Ramos (cell line): ENCODE measurements at regions not wholly inside any gene's neighbourhood (a gene's known extent, or its start where the extent isn't known, plus 50 kb on each side); places are given as distances from the start of the nearest gene placed in this dataset.
"Not testable (repeated sequence)": the region's sequence is repeated elsewhere in the genome, so short reads cannot be mapped to it uniquely, and the experiment has no call there.

ENCODE experiments used
- in situ Hi-C: fragments of 300-500 bp; cut with MboI; formaldehyde crosslinking; loops from one replicate; pipeline ENCODE4 v1.14.3; 2022; ENCODE audit warnings: low sequenced_read_pairs; ENCODE audit not compliant: unreplicated experiment

DNA sequence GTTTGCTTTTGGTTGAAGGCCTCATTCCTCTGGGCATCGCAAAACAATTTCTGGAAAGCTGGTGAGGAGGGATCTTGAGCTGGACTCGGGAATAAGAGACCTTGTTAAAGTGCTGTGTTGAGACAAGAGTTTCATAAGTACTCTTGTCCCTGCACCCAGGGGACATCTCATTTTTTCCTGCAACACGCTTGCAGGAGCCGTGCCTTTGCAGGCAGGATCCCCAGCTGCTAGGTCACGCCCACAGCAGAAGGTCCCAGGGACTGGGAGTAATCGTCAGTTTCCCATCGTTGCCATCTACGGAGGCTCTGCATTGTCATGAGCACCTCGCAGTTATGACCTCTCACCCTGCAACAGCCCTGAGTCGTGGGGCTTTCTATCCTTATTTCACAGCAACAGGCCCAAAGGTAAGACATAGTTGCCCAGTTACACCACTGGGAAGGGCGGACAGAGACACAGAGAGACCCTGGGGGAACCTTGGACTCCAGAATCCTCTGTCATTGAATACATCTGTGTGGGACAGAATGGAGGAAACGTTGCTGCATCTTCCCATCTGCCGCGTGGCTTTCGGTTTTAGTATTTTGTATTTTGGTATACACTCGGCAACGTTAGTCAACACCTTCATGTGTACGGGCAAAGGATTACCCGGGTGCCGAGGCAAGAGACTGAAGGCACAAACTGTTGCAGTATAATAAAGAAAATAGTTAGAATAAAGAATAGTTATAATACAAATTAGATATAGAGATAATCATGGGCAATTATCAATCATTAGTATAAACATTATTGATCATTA lies 60.4 kb upstream of the DMRTB1 start:
- in situ Hi-C loops, result no loop called here

DNA sequence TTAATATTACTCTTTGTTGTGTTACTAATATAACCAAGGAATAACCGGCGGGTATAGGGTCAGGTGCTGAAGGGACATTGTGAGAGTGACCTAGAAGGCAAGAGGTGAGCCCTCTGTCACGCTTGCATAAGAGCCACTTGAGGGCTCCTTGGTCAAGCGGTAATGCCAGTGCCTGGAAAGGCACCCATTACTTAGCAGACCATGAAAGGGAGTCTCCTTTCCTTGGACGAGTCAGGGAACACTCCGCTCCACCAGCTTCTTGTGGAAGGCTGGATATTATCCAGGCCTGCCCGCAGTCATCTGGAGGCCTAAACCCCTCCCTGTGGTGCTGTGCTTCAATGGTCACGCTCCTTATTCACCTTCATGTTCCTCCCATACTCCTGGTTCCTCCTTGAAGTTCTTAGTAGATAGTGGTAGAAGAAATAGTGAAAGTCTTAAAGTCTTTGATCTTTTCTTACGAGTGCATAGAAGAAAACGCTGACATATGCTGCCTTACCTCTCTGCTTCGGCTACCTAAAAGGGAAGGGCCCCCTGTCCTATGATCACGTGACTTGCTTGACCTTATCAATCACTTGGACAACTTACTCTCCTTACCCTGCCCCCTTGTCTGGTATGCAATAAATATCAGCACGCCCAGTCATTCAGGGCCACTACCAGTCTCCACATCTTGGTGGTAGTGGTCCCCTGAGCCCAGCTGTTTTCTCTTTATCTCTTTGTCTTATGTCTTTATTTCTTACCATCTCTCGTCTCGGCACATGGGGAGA lies 59.6 kb upstream of the DMRTB1 start:
- in situ Hi-C loops, result not testable (repeated sequence)

DNA sequence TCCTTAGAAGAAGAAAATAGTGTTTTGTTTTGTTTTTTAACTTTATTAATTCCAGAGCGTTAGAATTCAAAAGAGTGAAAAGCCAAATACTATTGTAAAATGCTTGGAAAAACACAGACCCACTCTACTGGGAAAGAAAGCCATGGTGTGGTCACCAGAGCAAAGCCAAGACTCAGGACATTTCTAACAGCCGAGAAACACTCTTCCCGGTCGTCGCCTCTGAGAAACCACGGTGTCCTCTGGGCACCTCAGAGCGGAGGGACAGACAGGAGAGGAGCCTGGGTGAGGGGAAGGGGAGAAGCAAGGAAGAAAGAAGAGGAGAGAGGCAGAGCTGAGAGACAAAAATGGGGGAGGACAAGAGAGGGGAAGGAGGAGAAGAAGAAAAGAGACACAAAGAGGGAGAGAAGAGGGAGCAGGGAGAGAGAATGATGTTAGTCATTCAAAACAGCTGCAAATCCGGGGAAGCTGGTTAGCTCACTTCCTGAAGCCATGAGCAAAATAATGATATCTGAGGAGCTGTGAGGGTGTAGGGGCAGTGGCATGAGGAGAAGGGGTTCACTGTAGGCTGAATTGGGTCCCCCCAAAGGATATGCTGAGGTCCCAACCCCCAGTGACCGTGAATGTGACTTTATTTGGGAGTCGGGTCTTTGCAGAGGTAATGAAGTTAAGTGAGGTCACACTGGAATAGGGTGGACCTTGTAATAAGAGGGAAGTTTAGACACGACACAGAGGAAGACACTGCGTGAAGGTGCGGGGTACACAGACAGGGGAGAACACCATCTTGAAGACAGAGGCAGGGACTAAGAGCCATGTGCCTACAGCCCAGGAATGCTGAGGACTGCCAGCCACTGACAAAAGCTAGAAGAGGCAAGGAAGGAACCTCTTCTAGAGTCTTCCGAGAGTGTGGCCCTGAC lies 58.2 kb upstream of the DMRTB1 start:
- in situ Hi-C loops, result no loop called here

DNA sequence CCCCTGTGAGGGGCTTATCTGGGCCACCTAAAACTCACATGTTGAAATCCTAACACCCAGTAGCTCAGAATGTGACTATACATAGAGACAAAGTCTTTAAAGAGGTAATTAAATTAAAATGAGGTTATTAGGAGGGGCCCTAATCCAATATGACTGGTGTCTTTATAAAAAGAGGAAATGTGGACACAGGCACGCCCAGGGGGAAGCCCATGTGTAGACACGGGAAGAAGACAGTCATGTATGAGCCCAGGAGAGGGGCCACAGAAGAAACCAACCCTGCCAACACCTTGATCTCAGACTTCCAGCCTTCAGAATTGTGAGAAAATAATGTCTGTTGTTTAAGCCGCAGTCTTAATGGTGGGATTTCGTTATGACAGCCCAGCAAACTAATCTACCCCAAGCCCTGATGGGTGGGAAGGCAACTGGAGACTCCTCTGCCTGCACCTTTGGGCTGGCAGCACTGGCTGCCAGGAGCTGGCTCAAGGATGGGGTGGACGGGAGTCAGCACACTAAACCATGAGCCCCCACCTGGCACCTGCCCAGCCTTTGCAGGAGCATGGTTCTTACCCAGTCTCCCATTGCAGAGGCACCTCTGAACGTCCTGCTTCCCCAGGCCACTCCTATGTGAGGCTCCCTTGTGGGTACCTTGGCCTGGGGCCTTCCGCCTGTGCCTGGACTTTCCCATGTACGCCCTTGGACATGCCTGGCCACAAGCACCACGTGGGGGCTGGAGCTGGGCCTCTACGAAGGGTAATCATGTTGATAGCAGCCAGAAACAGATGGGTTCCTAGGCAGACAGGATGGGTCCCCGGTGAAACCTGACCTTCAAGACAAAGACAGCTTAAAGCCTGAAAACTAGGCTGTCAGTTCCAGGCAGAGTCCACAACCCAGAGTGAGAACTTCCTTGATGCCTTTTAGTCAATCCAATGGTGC lies 57.1 kb upstream of the DMRTB1 start:
- in situ Hi-C loops, result no loop called here

DNA sequence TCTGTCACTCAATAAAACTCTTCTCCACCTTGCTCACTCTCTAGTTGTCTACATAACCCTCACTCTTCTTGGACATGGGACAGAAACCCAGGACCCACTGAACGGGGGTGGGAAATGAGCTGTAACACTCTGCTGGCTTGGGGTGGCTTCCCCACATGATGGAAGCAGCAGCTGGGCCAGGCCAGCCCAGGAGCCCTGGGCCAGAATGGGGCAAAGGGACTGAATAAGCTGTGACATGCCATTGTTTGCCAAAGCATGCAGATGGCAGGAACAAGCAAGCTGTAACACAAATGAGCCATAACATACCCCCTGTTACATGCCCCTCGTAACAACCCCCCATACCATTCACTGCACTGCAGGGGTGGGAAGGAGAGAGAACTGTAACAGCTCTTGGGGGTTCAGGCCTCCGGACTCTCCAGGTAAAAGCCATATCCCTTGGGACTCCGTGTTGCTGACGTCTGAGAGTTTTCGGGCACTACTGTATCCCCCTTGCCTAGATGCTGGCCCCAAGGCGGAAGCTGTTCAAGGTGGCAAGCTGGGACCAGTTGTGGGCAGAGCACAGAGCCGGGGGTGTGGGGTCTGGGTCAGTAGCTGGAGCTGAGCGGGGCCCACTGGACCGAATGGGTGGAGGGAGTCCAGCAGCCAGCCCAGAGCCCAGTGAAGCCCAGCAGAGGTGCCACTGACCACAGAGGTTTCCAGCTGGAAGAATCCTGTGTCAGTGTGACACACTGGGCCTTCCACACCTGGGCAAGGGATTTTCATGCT lies 56.1 kb upstream of the DMRTB1 start:
- in situ Hi-C loops, result no loop called here

DNA sequence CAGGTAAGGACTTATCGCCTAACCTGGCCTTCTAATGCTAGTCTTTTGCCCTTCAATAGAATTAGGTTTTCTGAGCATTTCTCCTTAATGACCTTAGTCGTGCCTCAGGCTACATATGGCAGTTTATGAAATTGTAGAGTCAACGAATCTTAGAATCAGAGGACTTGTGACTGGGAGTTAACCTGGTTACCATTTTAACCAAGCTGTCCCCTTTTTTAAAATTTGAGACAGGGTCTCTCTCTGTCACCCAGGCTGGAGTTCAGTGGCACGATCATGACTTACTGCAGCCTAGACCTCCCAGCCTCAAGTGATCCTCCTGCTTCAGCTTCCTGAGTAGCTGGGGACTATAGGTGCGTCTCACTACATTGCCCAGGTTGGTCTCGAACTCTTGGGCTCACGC lies 53.5 kb upstream of the DMRTB1 start:
- in situ Hi-C loops, result no loop called here

DNA sequence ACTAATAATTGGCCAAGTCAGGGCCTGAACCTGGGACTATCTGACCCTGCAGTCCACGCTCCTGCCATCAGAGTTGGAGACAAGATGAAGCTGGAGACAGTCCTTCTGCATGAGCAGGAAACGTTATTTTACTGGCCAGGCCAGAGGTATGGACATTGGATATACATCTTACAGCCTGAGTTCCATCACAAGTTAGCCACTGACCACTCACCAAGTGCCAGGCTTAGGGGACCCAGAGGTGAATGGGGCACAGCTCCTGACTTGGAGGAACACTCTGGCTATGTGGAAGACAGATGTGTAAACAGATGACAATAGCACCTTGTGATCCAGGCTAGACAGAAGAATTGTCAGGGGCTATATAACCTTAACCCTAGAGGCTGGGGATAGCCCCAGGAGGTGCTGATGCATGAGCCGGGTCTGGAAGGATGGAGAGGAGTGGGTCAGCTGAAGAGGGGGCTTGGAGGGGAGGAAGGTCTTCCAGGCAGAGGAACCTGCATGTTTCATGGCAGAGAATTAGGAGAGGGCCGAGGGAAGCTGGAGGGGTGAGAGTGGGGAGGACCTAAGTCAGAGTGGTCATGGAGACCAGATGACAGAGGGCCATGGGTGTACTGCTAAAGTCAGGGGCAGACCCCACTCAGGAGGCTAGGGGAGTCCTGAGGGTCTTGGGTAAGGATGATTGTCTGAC lies 52.5 kb upstream of the DMRTB1 start:
- in situ Hi-C loops, result no loop called here

DNA sequence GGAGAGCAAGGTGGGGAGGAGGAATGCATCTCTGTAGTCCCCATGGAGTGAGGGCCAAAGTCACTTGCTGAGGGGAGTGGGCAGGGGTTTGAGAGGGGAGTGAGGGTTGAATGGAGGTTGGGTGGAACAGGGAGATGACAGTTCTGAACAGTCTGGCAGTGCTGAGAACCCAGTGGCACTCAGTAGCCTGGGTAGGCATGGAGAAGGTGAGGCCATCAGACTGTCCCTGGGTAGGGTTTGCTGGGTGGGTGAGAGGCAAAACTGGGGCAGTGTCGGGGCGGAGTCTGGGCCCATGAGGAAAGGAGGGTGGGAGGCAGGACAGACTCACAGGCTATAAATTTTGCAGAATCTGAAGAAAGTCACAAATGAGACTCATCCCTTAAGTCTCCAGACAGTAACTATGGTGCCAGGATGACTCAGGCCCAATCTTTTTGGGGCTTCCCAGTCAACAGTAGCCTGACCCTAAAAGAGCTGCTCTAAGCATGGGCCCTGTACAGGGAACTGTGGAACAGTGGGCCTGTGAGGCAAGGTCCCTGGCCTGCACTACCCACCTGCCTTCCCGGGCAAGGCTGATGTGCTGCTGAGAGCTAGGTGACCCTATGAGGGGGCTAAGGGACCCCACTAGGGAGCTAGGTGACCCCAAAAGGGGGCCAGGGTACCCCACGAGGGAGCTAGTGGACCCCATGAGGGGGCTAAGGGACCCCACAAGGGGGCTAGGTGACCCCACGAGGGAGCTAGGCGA lies 51.0 kb upstream of the DMRTB1 start:
- in situ Hi-C loops, result no loop called here

DNA sequence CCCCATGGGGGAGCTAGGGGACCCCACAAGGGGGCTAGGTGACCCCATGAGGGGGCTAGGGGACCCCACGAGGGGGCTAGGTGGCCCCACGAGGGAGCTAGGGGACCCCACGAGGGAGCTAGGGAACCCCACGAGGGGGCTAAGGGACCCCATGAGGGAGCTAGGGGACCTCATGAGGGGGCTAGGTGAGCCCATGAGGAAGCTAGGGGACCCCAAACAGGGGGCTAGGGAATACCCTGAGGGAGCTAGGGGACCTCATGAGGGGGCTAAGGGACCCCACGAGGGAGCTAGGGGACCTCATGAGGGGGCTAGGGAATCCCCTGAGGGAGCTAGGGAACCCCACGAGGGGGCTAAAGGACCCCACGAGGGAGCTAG lies 50.5 kb upstream of the DMRTB1 start:
- in situ Hi-C loops, result no loop called here

DNA sequence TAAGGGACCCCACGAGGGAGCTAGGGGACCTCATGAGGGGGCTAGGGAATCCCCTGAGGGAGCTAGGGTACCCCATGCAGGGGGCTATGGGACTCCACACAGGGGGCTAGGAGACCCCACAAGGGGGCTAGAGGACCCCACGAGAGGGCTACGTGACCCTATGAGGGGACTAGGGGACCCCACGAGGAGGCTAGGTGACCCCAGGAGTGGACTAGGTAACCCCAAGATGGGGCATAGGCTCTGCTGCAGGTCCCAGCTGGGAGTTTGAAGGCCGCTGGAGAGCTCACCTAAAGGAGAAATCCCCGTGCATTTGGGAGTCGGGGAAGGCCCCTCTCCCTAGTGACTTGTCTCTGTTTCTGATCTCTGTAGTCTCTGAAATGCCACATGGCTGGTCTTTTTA lies 50.0 kb upstream of the DMRTB1 start:
- in situ Hi-C loops, result no loop called here
